Spleen (tissue), 11 donors: ENCODE measurements at regions not wholly inside any gene's neighbourhood (a gene's known extent, or its start where the extent isn't known, plus 50 kb on each side); places are given as distances from the start of the nearest gene placed in this dataset.

Source experiments
- DNase-seq: peaks from one replicate; pipeline ENCODE4 v3.0.0-alpha.2; 2020
- H3K27ac ChIP-seq, 8 donors: fragments of 200-600 bp; sonication (generic) in 7 of 8; 1 replicate in 4 of 8; 2 replicates in 4 of 8; pipeline versions ENCODE4 v1.5.0 to v1.8.0; 2016 to 2021; ENCODE audit warnings: inconsistent platforms in 4 of 8, mild to moderate bottlenecking in 4 of 8, moderate library complexity in 1 of 8
- H3K27me3 ChIP-seq, 7 donors: fragments of 200-600 bp; sonication (generic) in 6 of 7; replicated peaks in 1 of 7; 1 replicate in 4 of 7; 2 replicates in 3 of 7; pipeline versions ENCODE4 v1.5.0 to v1.8.0; 2016 to 2021; ENCODE audit warnings: inconsistent platforms in 3 of 7, mild to moderate bottlenecking in 1 of 7
- H3K36me3 ChIP-seq, 6 donors: fragments of 200-600 bp; sonication (generic) in 5 of 6; 1 replicate in 4 of 6; 2 replicates in 2 of 6; pipeline versions ENCODE4 v1.5.0 to v1.8.0; 2016 to 2021; ENCODE audit warnings: inconsistent platforms in 2 of 6
- H3K4me1 ChIP-seq, 6 donors: fragments of 200-600 bp; sonication (generic) in 5 of 6; 1 replicate in 3 of 6; 2 replicates in 3 of 6; pipeline versions ENCODE4 v1.5.0 to v1.8.0; 2016 to 2021; ENCODE audit warnings: inconsistent platforms in 3 of 6
- H3K4me3 ChIP-seq, 8 donors: fragments of 200-600 bp; sonication (generic) in 7 of 8; 1 replicate in 4 of 8; 2 replicates in 4 of 8; pipeline versions ENCODE4 v1.5.0 to v1.8.0; 2016 to 2021; ENCODE audit warnings: inconsistent platforms in 4 of 8, mild to moderate bottlenecking in 4 of 8, moderate library complexity in 2 of 8
- H3K9me3 ChIP-seq, 8 donors: fragments of 200-600 bp; sonication (generic) in 7 of 8; 1 replicate in 4 of 8; 2 replicates in 4 of 8; pipeline versions ENCODE4 v1.5.0 to v1.8.0; 2016 to 2021; ENCODE audit warnings: inconsistent platforms in 4 of 8
- POLR2A ChIP-seq, 3 donors: fragments of 450-650 bp; IDR thresholded peaks; one replicate each; pipeline ENCODE4 v1.5.1; 2017; ENCODE audit warnings: antibody characterized with exemption in 3 of 3, mild to moderate bottlenecking in 1 of 3
- POLR2AphosphoS5 ChIP-seq, 3 donors: sonication (generic); formaldehyde crosslinking; IDR thresholded peaks; one replicate each; pipeline ENCODE4 v1.5.1; 2017; ENCODE audit warnings: antibody characterized with exemption in 3 of 3
- WGBS, 5 donors: extraction: QIAGEN DNeasy Blood & Tissue Kit in 3 of 5; methylation state at CpG; one replicate each; pipeline versions ENCODE4 v1.1.5 to v1.1.7; 2013 to 2018; 5-methylcytosine and 5-hydroxymethylcytosine counted together
- intact Hi-C: fragments of 100-400 bp; cut with DNase I; formaldehyde crosslinking; loops from one replicate; pipeline ENCODE4 v1.15.0; 2023; ENCODE audit warnings: low total_unique reads
- TF ChIP-seq, protein P1 (sequence below), 11 experiments: fragments of 200-600 bp in 7 of 11; fragments of 450-650 bp in 4 of 11; sonication (generic) in 4 of 11; IDR thresholded peaks in 8 of 11; conservative IDR thresholded peaks in 3 of 11; 1 replicate in 7 of 11; 2 replicates in 4 of 11; pipeline versions ENCODE4 v1.4.0 to v1.8.0; 2016 to 2021; ENCODE audit warnings: antibody characterized with exemption in 11 of 11, inconsistent platforms in 4 of 11, mild to moderate bottlenecking in 1 of 11
- donor health status: healthy with polysubstance abuse.
- donor health status: DM: no; HTN: no; CAD: no; lungs with moderate emphysema.
- donor health status: DM: no; HTN: no; CAD: no.
- donor health status: Bipolar disorder and iron deficiency.
- donor health status: healthy.
- donor health status: DM: no; HTN: no; CAD: no.
- donor health status: DM: yes; HTN: yes; CAD: no.

DNA sequence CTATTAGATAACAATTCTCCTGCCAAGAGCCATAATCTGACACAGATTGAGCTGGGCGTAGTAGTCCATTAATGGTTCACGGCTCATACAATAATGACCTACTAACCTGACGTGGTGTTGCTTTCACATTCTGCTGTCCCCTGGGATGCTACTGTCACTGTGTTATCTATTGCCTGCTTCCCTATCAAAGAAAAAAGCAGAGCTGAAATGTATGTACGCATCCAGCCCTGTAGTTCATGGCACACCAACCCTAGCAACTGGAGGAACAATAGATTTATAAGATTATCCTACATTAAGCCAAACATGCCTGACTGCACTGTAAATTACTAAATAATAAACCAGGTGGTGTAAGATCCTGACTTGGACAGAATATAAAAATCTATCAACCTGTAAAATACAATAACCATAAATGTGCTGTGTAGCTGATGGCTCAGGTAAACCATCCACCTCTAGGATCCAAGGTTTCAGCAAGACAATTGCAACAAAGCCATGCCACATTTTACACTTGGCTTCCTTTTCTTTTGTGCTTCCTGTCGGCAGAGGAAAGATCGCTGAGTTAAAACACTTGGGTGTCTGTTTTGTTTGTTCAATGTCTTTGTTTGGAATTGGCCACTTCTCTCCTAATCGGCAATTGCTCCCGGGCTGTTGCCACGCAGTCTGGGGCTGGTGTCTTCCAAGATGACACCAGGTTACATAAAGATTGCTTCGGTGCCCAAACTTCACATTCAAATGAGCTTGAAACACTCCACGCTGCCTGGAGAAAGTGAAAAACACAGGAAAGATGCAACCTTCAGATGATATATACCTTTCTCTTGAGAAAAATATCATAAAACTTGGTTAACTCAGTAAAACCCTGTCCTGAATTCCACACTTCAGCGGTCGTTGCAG lies 143.9 kb upstream of the MGMT start:
- no peak for DNase-seq
- Histone ChIP-seq H3K9me3 (peaks cover 0 to 31% (median 21%) of the 10 kb centered on the region in 8 donors), H3K27me3 (peaks cover 0 to 20% (median 0%) of the 10 kb centered on the region in 7 donors), H3K27ac (no peak overlapping the region), H3K4me3 (no peak overlapping the region), H3K4me1 (no peaks in the 10 kb centered on the region), H3K36me3 (no peaks in the 10 kb centered on the region)
- intact Hi-C loops = no loop called here
- TF ChIP-seq POLR2A (IDR thresholded peaks at IDR 0.05) = no peak
- TF ChIP-seq, protein P1, sequence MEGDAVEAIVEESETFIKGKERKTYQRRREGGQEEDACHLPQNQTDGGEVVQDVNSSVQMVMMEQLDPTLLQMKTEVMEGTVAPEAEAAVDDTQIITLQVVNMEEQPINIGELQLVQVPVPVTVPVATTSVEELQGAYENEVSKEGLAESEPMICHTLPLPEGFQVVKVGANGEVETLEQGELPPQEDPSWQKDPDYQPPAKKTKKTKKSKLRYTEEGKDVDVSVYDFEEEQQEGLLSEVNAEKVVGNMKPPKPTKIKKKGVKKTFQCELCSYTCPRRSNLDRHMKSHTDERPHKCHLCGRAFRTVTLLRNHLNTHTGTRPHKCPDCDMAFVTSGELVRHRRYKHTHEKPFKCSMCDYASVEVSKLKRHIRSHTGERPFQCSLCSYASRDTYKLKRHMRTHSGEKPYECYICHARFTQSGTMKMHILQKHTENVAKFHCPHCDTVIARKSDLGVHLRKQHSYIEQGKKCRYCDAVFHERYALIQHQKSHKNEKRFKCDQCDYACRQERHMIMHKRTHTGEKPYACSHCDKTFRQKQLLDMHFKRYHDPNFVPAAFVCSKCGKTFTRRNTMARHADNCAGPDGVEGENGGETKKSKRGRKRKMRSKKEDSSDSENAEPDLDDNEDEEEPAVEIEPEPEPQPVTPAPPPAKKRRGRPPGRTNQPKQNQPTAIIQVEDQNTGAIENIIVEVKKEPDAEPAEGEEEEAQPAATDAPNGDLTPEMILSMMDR (IDR thresholded peaks at IDR 0.05 in 8 of 11, conservative IDR thresholded peaks at IDR 0.05 in 3 of 11) = no peak
- TF ChIP-seq POLR2AphosphoS5 (IDR thresholded peaks at IDR 0.05) = no peak
- WGBS, 5 donors = 60 to 77% (median 71%) methylated on average over 13 of the region's 13 CpGs

DNA sequence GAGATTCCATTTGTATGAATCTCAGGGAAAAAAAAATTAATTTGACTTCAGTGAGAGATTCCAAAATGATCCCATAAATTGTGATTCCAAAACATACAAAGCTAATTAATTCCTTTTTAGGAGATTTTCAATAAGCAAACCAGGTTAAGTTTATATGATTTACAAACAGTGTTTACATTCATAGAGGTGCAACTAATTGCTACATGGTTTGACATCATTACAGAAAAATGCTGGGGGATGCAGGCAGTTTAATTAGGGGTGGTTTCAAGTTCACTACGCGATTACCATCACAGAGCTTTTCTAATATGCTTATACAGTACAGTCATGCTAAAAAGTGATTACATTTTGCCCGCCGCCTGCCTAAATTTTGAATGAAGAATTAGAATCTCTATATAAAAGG lies 143.2 kb upstream of the MGMT start:
- H3K4me3 ChIP-seq = no peak overlapping the region
- H3K27ac ChIP-seq = no peak overlapping the region
- TF ChIP-seq POLR2AphosphoS5 (IDR thresholded peaks at IDR 0.05) (no peak), POLR2A (IDR thresholded peaks at IDR 0.05) (no peak)
- TF ChIP-seq, protein P1 (IDR thresholded peaks at IDR 0.05 in 8 of 11, conservative IDR thresholded peaks at IDR 0.05 in 3 of 11) = no peak
- intact Hi-C loops = no loop called here
- no peaks in the 10 kb centered on the region for H3K4me1 ChIP-seq
- H3K9me3 ChIP-seq = peaks cover 0 to 25% (median 15%) of the 10 kb centered on the region in 8 donors
- 91 to 98% (median 92%) methylated on average over 4 of the region's 4 CpGs for WGBS, 5 donors
- DNase-seq = no peak
- peaks cover 0 to 20% (median 0%) of the 10 kb centered on the region in 7 donors for H3K27me3 ChIP-seq
- no peaks in the 10 kb centered on the region for H3K36me3 ChIP-seq

DNA sequence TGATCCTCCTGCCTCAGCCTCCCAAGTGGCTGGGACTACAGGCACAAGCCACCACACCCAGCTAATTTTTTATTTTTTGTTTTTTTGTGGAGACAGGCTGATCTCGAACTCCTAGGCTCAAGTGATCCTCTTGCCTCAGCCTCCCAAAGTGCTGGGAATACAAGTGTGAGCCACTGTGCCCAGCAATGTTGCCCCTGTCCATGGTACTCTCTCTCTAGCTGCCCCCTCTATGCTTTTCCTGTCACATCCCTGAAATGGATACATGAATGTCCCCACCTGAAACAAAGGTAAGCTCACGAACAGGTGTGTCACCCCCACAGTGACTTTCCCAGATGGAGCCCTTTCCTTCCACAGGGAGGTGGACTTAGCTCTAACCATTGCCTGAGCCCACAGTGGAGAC lies 141.1 kb upstream of the MGMT start:
- no peak overlapping the region for H3K27ac ChIP-seq
- H3K4me3 ChIP-seq = no peak overlapping the region
- no peak for DNase-seq
- no peaks in the 10 kb centered on the region for H3K36me3 ChIP-seq
- H3K4me1 ChIP-seq = no peaks in the 10 kb centered on the region
- TF ChIP-seq, protein P1 (IDR thresholded peaks at IDR 0.05 in 8 of 11, conservative IDR thresholded peaks at IDR 0.05 in 3 of 11) = no peak
- intact Hi-C loops = no loop called here
- 61 to 88% (median 69%) methylated on average over 2 of the region's 2 CpGs for WGBS, 5 donors
- H3K27me3 ChIP-seq = peaks cover 0 to 20% (median 0%) of the 10 kb centered on the region in 7 donors
- peaks cover 0 to 12% (median 2%) of the 10 kb centered on the region in 8 donors for H3K9me3 ChIP-seq

DNA sequence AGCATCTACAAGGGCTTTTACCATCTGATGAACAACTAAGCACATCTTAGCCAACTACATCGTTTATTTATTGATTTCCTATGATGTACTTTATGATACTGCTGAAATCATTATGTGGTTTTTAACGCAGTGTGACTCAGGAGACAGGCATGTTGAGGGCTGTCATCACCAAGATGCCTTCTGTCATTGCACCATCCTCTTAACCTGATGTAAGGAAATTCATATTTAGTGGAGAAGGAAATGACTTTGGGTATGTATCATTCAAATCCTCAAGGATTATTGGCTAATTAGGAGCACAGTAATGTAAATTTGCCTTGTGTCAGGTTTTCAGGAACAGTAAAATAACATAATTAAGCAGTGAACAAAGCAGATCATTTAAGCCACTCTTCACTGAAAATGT lies 138.5 kb upstream of the MGMT start:
- no peak overlapping the region for H3K4me3 ChIP-seq
- peaks cover 0 to 37% (median 3%) of the 10 kb centered on the region in 7 donors for H3K27me3 ChIP-seq
- H3K27ac ChIP-seq = no peak overlapping the region
- 64 to 76% (median 73%) methylated on average over 2 of the region's 2 CpGs for WGBS, 5 donors
- no peaks in the 10 kb centered on the region for H3K9me3 ChIP-seq
- H3K4me1 ChIP-seq = no peaks in the 10 kb centered on the region
- H3K36me3 ChIP-seq = no peaks in the 10 kb centered on the region
- intact Hi-C loops = no loop called here
- DNase-seq = no peak
- TF ChIP-seq, protein P1 (IDR thresholded peaks at IDR 0.05 in 8 of 11, conservative IDR thresholded peaks at IDR 0.05 in 3 of 11) = no peak
- no peak for TF ChIP-seq POLR2AphosphoS5 (IDR thresholded peaks at IDR 0.05)
- no peak for TF ChIP-seq POLR2A (IDR thresholded peaks at IDR 0.05)
